ENCODE measurements at regions not wholly inside any gene's neighbourhood (a gene's known extent, or its start where the extent isn't known, plus 50 kb on each side); places are given as distances from the start of the nearest gene placed in this dataset.

GRCh38 chr3:63064209-63064755, 189.1 kb upstream of the CADPS start:
- H3K36me3 ChIP-seq, result no peaks in the 10 kb centered on the region
- H3K27ac ChIP-seq, result no peak overlapping the region
- FAIRE-seq (no peak), ATAC-seq (no peak), DNase-seq (no peak)
- no peaks in the 10 kb centered on the region for H3K4me1 ChIP-seq
- intact Hi-C loops (cut with DNase I), result no loop called here
- WGBS, 2 donors, result 59 to 73% methylated on average over 1 of the region's 1 CpG
- TF ChIP-seq CTCF (IDR thresholded peaks at IDR 0.05), result no peak
- no peaks in the 10 kb centered on the region for H3K9me3 ChIP-seq
- H3K4me3 ChIP-seq, result no peak overlapping the region
- H3K27me3 ChIP-seq, result no peaks in the 10 kb centered on the region

GRCh38 chr3:63067999-63068645, 192.9 kb upstream of the CADPS start:
- peak in 2 of 4 donors; percentile 31 to 70 for ATAC-seq
- no peak for FAIRE-seq
- no peaks in the 10 kb centered on the region for H3K9me3 ChIP-seq
- intact Hi-C loops (cut with DNase I), result no loop called here
- WGBS, 2 donors, result 32 to 33% methylated on average over 3 of the region's 3 CpGs
- no peak for TF ChIP-seq CTCF (IDR thresholded peaks at IDR 0.05)
- H3K27me3 ChIP-seq, result no peaks in the 10 kb centered on the region
- no peak overlapping the region for H3K4me3 ChIP-seq
- H3K36me3 ChIP-seq, result no peaks in the 10 kb centered on the region
- no peak overlapping the region for H3K27ac ChIP-seq
- no peaks in the 10 kb centered on the region for H3K4me1 ChIP-seq
- peak in 3 of 6 donors; percentile 7 to 30 (median 21) for DNase-seq

- WGBS, 2 donors, result 16 to 18% methylated on average over 3 of the region's 3 CpGs
- no peak for TF ChIP-seq CTCF (IDR thresholded peaks at IDR 0.05)
- FAIRE-seq (no peak), ATAC-seq (peak; percentile 79 to 88 (median 86)), DNase-seq (peak in 1 of 6 donors; percentile 13)
- no peaks in the 10 kb centered on the region for H3K36me3 ChIP-seq
- intact Hi-C loops (cut with DNase I), result no loop called here
- no peaks in the 10 kb centered on the region for H3K27me3 ChIP-seq
- H3K27ac ChIP-seq, result peak overlapping the region in 2 of 4 donors; percentile 12 to 18
- H3K9me3 ChIP-seq, result no peaks in the 10 kb centered on the region
- no peak overlapping the region for H3K4me3 ChIP-seq
- H3K4me1 ChIP-seq, result no peaks in the 10 kb centered on the region
These were observed 194.7 kb upstream of the CADPS start for GRCh38 chr3:63069806-63070475.

GRCh38 chr3:63070476-63070810, 195.2 kb upstream of the CADPS start:
- 35 to 64% methylated on average over 1 of the region's 1 CpG for WGBS, 2 donors
- peak; percentile 23 to 49 (median 44) for ATAC-seq

More at GRCh38 chr3:63070476-63070810, 195.2 kb upstream of the CADPS start:
- H3K27me3 ChIP-seq, result no peaks in the 10 kb centered on the region
- no peak for FAIRE-seq
- no peaks in the 10 kb centered on the region for H3K4me1 ChIP-seq
- no peaks in the 10 kb centered on the region for H3K9me3 ChIP-seq
- DNase-seq, result no peak
- peak overlapping the region in 2 of 4 donors; percentile 12 to 18 for H3K27ac ChIP-seq
- H3K36me3 ChIP-seq, result no peaks in the 10 kb centered on the region
- intact Hi-C loops (cut with DNase I), result no loop called here
- H3K4me3 ChIP-seq, result no peak overlapping the region
- TF ChIP-seq CTCF (IDR thresholded peaks at IDR 0.05), result no peak

Data from pancreas (tissue), 10 donors.